Activated CD4-positive, alpha-beta T cell treated with anti-CD3 and anti-CD28 coated beads, Interleukin-10, Interleukin-2, amounts not matched to agents 100 ng/mL and 50 ng/mL, durations not matched to agents 16 hours and 8 hours (primary cell): ENCODE measurements at regions not wholly inside any gene's neighbourhood (a gene's known extent, or its start where the extent isn't known, plus 50 kb on each side); places are given as distances from the start of the nearest gene placed in this dataset.

Experiments used
- DNase-seq: peaks from one replicate; pipeline ENCODE4 v3.0.0-alpha.2; 2020

DNA sequence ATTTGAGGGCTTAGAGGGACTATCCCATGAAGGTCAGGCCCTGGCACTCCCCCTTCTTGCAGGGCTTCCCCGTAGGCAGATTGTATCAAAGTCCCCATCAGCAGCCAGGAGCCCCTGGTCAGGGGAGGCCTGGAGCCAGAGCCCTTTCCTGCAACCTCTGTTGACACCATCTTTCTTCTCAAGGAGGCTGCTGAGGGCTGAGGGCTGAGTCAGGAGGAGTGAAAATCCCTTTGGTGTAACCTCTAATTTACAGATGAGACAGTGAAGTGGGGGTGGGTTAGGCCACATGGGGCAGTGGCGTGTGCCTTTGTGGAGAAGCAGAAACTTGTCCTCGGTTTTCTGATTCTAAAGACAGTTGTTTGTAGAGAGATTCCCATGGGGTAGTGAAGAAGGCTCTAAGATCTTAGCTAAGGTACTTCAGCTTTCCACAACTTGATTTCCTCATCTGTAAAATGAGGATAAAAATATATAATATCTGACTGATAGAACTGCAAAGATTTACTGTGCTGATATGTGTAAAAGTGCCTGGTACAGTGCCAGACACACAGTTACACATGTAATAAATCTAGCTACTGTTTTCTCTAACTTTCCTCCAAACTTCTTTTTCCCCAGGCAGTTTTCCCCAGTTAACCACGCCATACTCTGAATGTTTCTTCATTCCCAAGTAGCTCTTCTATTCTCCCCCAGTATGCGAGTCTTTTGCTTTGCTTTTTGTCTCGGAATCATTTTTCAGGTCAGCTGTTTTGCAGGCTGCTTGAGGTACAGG lies 249.4 kb upstream of the TPM1 start:
- no peak for DNase-seq

DNA sequence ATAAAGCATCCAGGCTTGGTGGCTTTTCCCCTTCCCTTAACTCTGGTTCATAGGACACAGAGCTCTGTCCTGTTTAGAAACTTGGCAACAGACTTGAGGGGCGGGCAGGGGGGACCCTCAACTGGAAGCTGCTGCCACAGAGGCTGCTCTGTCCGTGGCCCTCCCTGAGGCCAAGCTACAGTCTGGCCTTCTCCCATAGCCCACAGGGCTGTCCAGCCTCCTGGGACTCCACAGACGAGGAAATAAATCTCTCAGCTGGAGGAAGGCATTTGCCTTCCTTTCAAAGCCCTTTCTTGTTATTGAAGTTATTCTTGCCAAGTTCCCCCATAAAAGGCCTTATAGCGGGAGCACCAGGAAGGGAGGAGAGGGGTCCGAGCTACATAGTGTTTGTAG lies 248.8 kb upstream of the TPM1 start:
- DNase-seq = no peak

DNA sequence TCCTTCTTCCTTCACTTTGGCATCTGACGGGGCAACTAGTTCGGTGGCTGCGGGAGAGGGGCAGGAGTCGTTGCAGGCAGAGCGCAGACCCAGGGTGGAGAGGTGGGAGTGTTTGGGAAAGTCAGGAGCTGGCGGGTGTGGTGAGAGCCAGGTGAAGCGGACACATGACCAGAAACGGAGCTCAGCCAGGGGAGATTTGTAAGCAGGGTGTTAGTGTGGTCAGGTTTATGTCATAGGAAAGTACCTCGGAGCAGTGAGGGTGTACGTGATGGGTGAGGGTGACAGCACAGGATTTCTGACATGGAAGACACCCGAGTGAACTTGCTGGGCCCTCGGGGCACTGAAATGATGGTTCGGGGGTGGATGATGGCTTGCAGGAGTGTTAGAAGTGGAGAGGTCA lies 247.4 kb upstream of the TPM1 start:
- no peak for DNase-seq

DNA sequence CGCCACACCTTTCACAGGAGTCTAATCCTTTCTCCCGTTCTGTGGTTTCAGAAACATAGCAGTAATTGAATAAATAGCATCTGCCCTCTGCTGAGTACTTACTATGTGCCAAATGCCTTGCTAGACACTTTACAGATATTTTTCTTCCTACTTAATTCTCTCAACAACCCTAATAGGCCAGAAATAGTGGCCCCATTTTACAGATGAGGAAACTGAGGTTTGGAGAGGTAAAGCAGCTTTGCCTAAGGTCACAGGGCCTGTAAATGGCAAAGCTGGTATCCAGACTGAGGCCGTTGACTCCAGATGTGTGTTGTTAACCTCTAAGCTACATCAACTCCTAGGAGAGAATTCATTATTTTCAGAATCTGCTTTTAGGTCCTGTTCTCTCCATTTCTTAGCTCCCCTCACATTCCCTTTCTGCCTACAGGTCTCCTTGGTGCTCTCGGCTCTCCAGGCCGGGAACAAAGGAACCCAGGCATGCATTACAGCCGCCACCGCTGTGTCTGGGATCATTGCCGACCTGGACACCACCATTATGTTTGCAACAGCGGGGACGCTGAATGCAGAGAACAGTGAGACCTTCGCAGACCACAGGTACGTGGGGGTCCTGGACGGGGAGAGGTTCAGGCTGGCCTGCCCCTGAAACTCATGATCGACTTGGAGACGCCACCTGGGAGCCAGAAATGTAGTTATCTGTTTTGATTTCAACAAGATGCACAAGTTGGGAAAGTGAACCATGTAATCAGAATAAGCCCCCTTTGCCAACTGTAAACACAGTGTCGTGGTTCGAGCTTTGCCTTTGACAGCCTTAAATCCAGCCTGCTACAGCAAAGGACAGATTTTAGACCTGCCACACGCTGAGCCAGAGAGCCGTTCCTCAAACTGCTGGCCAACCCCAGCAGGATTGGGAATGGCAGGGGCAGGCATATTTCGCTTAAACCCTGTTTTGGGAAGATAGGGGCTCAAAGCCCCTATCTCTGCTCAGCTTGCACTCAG lies 246.5 kb upstream of the TPM1 start:
- no peak for DNase-seq

DNA sequence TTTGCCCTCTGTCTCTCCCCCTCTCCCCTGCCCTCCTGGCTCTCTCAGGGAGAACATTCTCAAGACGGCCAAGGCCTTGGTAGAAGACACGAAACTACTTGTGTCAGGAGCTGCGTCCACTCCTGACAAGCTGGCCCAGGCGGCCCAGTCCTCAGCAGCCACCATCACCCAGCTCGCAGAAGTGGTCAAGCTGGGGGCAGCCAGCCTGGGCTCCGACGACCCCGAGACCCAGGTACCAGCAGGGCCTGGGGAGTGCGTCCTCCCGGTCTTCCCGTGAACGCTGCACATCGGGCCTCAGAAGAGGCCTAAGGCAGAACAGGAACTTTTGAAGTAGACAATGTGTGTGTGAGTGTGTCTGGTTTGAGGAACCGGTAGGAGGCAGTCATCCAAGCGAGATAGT lies 245.4 kb upstream of the TPM1 start:
- DNase-seq = no peak

DNA sequence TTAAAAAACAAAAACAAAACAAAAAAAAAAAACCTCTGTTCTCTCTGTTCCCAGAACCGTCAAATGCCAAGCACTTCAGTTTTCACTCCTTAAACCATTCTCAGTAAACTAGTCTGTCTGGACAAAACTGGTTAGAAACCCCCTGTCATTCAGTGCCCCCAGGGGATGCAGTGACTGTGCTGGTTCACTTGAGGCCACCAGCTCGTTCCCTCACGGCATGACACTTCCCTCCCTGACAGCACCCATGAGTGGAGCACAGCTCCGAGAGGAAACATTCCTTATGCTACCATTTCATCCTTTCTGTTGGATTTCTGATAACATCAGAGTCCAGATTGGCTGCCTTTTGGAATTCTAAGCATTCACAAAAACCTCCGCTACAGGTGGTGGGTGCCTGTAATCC lies 244.0 kb upstream of the TPM1 start:
- DNase-seq = no peak

DNA sequence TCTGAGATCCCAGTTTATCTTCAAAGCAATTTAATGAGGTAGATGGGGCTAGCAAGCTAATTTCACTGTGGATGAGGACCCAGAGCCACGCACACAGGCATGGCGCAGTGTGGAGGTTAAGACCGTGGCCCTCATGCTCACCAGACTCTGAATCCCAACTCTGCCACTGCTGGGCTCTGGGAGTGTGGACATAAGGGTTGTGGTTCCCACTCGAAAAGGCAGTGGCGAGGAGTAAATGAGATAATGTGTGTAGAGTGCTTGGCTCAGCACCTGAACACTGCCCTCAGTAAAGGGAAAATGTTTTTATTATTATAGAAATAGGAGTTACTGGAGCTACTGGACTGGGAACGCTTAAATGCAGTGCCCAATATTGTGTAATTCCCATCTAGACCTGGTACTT lies 243.5 kb upstream of the TPM1 start:
- no peak for DNase-seq

DNA sequence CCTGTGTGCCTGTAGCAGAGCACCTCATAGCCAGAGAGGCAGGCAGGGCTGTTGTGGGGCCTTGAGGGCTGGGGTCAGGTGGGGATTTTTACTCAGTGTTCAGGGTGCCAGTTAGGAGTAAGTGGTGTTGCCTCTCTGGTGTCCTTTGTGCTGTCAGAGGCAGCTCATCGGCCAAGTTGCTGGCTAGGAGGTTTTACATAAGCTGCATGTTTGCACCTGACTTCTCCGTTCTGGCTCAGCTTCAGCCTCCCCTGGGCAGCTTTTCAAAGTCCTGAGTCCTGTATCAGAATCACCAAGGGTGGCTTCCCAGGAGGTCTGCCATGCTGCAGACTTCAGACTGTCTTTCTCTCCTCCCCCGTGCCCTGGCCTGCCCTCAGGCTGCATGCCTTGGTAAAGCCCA lies 242.6 kb upstream of the TPM1 start:
- no peak for DNase-seq

DNA sequence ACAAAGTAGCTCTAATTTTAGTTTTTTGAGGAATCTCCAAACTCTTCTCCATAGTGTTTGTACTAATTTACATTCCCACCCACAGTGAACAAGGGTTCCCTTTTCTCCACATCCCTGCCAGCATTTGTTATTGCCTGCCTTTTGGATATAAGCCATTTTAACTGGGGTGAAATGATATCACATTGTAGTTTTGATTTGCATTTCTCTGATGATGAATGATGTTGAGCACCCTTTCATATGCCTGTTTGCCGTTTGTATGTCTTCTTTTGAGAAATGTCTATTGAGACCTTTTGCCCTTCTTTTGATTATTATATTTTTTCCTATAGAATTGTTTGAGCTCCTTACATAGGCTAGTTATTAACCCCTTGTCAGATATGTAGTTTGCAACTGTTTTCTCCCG lies 239.9 kb upstream of the TPM1 start:
- DNase-seq = no peak

DNA sequence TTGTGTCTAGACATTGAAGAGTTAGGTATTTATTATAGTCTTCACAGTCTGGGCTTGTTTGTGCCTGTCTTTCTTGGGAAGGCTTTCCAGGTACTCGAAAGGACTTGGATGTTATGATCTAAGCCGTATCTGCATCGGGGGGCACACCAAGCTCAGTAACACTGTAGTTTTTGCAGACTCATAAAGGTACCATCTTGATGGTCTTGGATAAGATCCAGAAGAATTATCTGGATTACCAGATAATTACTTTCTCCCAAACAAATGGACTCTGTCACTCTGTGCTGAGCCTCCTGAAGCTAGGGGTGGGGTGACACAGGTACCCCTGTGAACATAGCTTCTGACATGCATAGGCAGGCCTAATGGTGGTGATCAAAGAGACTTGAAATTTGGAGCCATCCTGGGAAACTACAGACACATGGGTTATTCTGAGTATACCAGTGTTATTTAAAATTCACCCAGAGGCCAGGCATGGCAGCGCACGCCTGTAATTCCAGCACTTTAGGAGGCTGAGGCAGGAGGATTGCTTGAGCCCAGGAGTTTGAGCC lies 238.6 kb upstream of the TPM1 start:
- DNase-seq = no peak

DNA sequence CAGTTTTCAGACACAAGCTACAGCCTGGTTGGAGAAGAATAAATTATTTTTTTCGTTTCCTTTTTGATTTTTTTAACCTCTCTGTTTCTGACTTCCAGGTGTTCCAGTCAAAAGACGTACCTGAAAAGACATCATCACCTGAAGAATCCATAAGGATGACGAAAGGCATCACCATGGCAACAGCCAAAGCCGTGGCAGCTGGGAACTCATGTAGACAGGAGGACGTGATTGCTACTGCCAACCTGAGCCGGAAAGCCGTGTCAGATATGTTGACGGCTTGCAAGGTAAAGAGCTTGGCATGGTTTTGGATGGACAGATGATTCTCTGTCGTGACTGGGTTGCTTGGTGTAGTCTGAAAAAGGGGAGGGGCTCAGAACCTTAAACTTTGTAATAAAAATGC lies 237.0 kb upstream of the TPM1 start:
- DNase-seq = no peak

DNA sequence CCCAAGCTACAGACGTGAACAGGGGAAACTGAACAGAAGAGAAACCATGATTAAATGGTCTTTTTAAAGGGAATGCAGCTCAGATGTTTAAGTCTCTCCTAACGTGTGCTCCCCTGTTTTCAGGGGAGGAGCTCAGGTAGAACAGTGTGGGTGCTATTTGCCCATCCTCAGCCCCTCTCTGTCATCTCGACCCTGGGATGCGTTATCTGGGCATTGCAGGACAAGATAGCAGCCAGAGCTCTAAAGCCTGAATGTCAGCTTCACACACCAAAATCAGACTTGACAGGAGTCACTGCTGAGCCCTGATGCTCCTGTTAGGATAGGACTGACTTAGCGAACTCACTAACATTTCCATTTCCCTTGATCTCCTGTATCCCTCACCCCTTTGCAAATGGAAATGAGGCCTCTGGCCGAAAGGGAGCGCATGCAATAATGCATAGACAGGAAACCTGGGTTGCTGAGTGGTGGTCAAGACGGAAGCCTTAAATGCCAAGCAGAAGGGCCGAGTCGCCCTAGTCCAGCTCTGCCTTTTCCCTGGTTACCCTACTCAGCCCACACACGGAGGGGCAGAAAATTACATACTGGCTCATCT lies 234.9 kb upstream of the TPM1 start:
- no peak for DNase-seq

DNA sequence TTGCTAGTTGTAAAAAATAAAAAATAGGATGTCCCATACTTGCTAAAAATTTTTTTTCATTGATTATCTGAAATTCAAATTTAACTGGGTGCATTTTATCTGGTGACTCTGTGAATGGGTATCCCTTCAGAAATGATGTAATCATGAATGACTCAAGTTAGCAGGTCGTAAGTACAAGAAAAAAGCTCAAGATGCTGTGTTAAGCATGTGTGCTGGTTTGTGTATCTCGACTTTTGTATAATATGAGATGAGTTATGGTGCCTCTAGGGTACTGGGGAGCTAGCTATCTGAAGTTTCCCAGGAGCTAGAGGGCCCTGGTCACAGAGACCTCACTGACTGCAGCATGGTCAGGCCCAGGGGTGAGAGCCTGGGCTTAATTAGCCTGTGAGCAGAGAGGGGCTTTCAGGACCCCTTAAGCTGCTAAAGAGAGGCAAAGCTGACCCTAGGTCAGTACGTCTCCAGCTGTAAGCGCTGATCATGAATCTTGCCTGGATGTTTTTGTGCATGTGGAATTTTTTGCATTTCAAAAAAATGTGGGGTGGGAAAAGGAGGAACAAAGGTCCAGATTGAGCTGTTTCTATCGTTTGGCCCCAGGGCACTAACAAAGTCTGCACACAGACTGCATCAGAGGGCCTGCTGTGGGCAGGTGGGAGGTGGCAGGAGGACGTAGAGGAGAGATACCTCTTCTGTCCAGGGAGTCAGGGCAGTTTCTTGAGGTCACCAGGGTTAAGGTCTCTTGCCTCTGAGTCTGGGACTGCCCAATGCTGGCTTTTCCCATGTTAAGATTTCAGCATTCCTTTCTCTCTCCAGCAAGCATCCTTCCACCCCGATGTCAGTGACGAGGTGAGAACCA lies 233.2 kb upstream of the TPM1 start:
- DNase-seq = no peak

DNA sequence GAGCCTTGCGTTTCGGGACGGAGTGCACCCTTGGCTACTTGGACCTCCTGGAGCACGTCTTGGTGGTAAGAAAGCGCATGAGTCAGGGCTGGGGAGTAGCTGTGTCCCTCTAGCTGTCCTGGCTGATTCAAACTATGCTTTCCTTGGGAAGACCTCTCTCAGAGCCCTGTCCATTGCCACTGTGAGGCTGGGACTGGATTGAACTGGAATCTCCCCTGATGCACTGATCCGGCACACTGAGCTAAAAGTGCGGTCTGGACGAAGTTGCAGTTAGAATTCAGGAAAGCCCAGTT lies 232.6 kb upstream of the TPM1 start:
- no peak for DNase-seq

DNA sequence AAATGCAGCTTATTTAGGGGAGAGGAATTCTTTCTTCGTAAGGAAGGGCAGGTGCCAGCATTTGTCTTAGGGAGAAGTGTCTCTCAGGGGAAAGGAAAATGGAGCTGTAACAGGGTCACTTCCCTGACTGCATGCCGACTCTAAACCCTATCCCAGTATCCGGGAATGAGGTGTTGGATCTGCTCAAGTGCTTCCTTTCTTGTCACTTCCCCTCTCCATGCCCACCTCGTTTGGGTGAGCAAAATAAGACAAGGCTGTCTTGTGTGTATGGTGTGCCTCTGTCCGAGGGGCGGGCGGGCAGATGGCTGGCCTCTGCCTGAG lies 230.1 kb upstream of the TPM1 start:
- DNase-seq = no peak

DNA sequence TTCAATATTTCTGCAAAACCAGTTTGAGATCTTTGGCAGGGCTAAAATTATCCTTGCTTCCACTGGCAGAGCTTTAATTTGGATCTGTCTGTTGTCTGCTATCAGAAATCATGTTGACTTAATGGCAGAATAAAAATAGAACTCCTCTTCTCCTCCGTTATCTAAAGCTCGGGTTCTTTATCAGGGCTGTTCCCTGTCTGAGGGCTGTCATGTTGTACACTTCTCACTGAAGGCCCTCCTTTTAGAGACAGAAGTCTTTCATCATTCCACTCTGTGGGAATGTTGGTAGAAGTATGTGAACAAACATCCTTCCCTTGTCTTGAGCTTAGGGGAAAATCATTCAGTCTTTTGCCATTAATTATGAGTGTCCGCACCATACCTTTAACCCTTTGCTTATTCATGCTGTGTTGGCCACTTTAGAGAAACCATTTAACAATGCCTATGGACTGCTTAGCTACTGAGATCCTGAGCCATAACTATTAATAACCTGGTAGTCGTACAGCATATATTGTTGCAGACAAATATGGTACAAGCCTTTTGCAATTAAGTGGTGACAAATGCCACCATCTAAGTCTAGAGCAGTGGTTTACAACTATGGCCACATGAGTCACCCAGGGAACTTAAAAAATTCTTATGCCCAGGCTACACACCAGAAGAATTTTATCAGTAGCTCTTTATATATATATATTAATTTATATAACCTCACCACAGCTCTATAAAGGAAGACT lies 226.0 kb upstream of the TPM1 start:
- DNase-seq = no peak

DNA sequence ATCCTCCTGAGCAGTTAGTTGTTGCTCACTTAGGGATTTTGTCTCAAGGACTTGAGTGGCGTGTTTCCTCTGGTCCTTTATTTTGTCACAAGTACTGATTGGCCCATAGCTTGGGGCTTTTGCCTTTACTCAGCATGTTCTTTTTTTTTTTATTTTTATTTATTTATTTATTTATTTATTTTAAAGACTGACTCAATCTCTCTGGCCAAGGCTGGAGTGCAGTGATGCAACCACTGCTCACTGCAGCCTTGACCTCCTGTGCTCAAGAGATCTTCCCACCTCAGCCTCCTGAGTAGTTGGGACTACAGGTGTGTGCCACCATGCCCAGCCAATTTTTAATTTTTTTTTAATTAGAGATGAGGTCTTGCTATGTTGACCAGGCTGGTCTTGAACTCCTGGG lies 223.9 kb upstream of the TPM1 start:
- no peak for DNase-seq

DNA sequence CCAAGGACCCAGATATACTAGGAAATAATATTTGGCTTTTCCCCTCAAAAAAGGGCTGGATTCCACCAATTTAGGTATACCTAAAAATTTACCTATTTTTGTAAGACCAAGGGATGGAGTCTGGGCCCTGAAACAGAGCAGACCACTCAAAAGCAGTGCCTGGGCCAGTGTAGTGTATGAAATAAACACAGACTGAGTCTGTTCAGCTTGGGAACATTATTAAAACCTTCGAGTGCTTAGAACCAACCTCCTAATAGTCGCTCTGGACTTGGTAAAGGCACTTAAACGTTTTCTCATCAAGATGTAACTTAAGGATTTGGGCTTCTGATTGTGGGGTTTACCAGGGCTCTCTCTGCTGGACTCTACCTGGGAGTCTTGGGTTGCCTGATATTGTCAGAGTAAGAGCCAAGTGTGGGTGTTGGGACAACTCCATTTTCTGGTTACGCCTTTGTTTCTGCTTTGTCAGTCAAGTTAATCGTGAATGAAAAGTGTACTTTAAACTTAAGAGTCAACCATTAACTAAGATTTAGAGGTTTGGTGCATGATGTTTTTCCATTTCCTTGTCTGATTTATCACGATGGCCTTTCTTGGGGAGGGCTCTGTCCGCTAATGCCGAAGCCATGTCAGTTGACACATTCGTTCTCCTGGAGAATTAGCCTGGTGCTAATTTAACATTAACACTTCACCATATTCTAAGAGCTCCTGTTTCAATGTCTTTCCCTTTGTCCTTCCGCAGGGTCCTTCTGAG lies 221.0 kb upstream of the TPM1 start:
- DNase-seq = no peak

DNA sequence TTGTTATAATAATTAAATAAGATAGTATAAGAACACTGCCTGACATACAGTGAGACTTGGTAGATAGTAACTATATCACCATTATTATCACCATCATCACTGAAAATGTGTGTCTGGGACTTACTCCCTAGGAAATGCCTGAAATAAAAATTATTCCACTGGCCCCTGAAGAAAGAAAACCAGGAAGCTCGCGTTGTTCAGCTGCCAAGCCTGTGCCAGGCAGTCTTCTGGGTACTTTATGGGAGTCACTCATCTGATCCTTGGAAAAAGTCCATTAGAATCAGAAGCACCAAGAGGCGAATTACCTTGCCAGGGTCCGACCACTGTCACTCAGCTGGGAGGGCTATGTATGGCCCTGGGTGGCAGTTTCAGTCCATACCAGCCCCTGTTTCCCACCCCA lies 220.3 kb upstream of the TPM1 start:
- no peak for DNase-seq

DNA sequence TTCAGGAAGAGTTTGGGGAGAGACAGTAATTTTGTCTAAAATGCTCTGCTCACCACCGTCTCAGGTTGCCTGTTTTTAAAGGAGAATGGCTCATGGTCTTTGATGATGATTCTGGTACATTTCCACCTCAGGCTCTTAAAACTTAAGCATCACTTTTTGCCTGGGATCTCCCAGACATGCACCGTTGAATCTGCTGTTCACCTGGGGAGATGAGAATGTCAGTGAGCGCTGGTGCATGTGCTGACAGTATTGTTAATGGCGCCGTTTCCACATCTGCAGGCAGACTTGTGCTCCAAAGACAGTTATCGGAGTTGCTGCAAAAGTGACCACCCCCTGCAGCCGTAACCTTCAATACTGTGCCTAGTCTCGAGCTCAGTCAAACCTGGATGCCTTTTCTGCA lies 219.0 kb upstream of the TPM1 start:
- DNase-seq = no peak
